ENCODE measurements at regions not wholly inside any gene's neighbourhood (a gene's known extent, or its start where the extent isn't known, plus 50 kb on each side); places are given as distances from the start of the nearest gene placed in this dataset.

DNA sequence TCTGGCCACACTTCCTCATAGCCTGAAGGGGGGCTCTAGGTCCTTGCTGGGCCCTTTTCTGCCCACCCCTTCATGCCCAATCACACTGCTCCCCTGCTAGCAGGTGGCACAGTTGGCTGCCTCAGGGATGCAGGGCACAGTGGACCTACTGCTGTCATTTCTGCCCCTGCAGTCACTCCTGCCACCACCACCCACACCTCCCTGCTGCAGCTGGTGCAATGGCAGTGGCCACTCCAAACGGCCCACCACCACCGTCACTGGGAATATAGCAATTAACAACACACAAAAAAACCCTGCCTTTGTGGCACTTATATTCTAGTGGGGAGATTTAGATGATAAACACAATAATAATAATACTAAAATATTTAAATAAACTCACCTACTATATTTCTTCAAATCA lies 162.4 kb upstream of the DUSP10 start:
- ChIA-PET POLR2A (no interaction called here), CTCF (no interaction called here)
- ATAC-seq, result no peak
- H3K4me1 Mint-ChIP-seq, result no peaks in the 10 kb centered on the region
- no peak overlapping the region for H3K4me3 Mint-ChIP-seq
- H3K27ac Mint-ChIP-seq, result no peak overlapping the region
- no peaks in the 10 kb centered on the region for H3K36me3 Mint-ChIP-seq
- no peaks in the 10 kb centered on the region for H3K27me3 Mint-ChIP-seq (ENCODE audit: low read depth)
- H3K9me3 Mint-ChIP-seq, result peaks cover 4% of the 10 kb centered on the region; the same call in 1 of the 2 replicates
- no peak for TF ChIP-seq NFE2L1 (CRISPR knock-in tag; IDR thresholded peaks at IDR 0.05)
- TF ChIP-seq, protein P1, sequence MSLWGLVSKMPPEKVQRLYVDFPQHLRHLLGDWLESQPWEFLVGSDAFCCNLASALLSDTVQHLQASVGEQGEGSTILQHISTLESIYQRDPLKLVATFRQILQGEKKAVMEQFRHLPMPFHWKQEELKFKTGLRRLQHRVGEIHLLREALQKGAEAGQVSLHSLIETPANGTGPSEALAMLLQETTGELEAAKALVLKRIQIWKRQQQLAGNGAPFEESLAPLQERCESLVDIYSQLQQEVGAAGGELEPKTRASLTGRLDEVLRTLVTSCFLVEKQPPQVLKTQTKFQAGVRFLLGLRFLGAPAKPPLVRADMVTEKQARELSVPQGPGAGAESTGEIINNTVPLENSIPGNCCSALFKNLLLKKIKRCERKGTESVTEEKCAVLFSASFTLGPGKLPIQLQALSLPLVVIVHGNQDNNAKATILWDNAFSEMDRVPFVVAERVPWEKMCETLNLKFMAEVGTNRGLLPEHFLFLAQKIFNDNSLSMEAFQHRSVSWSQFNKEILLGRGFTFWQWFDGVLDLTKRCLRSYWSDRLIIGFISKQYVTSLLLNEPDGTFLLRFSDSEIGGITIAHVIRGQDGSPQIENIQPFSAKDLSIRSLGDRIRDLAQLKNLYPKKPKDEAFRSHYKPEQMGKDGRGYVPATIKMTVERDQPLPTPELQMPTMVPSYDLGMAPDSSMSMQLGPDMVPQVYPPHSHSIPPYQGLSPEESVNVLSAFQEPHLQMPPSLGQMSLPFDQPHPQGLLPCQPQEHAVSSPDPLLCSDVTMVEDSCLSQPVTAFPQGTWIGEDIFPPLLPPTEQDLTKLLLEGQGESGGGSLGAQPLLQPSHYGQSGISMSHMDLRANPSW (CRISPR knock-in tag; conservative IDR thresholded peaks at IDR 0.05; ENCODE audit: low read depth), result no peak
- TF ChIP-seq, protein P2, sequence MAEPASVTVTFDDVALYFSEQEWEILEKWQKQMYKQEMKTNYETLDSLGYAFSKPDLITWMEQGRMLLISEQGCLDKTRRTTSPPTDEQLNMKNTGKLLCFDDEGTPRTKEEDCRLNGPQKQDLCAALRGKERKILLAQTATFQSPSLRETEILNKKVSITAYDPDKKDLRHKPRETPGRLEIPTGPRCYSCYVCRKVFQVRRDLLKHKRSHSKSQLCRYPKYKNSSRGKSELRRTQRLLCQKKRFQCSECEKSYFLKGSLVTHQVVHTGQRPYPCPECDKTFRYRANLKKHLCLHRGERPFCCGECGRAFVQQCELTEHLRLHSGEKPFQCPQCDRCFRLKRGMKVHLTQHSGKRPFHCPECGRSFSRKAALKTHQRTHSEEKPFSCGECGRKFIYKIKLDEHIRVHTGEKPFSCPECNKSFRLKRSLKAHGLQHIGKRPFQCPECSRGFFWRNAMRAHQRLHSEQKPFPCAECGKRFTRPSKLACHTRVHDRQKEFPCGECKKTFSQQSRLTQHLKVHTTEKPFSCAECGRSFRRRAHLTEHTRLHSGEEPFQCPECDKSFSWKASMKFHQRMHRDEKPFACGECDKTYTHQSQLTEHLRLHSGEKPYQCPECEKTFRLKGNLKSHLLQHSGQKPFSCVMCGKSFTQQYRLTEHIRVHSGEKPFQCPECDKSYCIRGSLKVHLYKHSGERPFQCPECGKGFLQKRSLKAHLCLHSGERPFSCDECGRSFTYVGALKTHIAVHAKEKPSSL (CRISPR knock-in tag; conservative IDR thresholded peaks at IDR 0.05), result no peak
- TF ChIP-seq ZNF138 (CRISPR knock-in tag; conservative IDR thresholded peaks at IDR 0.05), result no peak
- no peak for TF ChIP-seq ATF1 (CRISPR knock-in tag; IDR thresholded peaks at IDR 0.05)
- no peak for TF ChIP-seq NR1H2 (CRISPR knock-in tag; IDR thresholded peaks at IDR 0.05)
- no peak for TF ChIP-seq ETV6 (CRISPR knock-in tag; IDR thresholded peaks at IDR 0.05)
- TF ChIP-seq GABPB1 (CRISPR knock-in tag; IDR thresholded peaks at IDR 0.05), result no peak
- no peak for DNase-seq (ENCODE audit: low spot score)

DNA sequence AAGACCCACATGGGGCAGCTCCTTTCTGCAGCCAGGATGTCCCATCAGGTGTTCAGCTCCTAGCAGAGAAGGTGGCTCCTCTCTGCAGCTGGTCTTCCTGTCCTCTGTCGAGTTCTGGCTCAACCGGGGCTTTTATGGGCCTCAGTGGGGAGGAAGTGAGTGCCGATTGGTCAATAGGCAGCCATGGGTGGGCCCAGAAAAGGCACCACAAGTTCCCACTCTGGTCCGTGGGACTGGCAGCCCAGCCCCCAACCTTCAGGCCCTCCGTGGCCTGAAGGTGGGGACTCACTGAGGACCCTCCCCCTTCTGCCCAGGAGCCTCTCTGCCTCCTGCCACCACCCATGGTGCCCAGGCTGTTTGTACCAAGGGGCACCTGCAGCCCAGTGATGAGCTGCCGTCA lies 161.7 kb upstream of the DUSP10 start:
- no peak overlapping the region for H3K4me3 Mint-ChIP-seq
- H3K27ac Mint-ChIP-seq, result no peak overlapping the region
- no peaks in the 10 kb centered on the region for H3K27me3 Mint-ChIP-seq (ENCODE audit: low read depth)
- ATAC-seq (no peak), DNase-seq (ENCODE audit: low spot score) (no peak)
- H3K9me3 Mint-ChIP-seq, result peaks cover 4% of the 10 kb centered on the region; the same call in 1 of the 2 replicates
- no peaks in the 10 kb centered on the region for H3K36me3 Mint-ChIP-seq
- no peak for TF ChIP-seq ESRRA (CRISPR knock-in tag; IDR thresholded peaks at IDR 0.05; ENCODE audit: borderline replicate concordance)
- TF ChIP-seq ZNF423 (CRISPR knock-in tag; IDR thresholded peaks at IDR 0.05), result no peak
- TF ChIP-seq MYBL2 (CRISPR knock-in tag; IDR thresholded peaks at IDR 0.05), result no peak
- no peak for TF ChIP-seq ZNF121 (CRISPR knock-in tag; IDR thresholded peaks at IDR 0.05)
- TF ChIP-seq, protein P2 (CRISPR knock-in tag; conservative IDR thresholded peaks at IDR 0.05), result no peak
- no peak for TF ChIP-seq ZNF671 (CRISPR knock-in tag; IDR thresholded peaks at IDR 0.05)
- TF ChIP-seq, protein P3, sequence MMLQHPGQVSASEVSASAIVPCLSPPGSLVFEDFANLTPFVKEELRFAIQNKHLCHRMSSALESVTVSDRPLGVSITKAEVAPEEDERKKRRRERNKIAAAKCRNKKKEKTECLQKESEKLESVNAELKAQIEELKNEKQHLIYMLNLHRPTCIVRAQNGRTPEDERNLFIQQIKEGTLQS (CRISPR knock-in tag; conservative IDR thresholded peaks at IDR 0.05), result no peak
- TF ChIP-seq NFYB (CRISPR knock-in tag; conservative IDR thresholded peaks at IDR 0.05; ENCODE audit: low read depth), result no peak
- TF ChIP-seq GRHL2 (CRISPR knock-in tag; IDR thresholded peaks at IDR 0.05; ENCODE audit: insufficient replicate concordance, severe bottlenecking), result no peak
- TF ChIP-seq SMAD4 (CRISPR knock-in tag; IDR thresholded peaks at IDR 0.05), result no peak
- no peak for TF ChIP-seq KAT7 (CRISPR knock-in tag; IDR thresholded peaks at IDR 0.05; ENCODE audit: borderline replicate concordance)
- TF ChIP-seq RELA (CRISPR knock-in tag; IDR thresholded peaks at IDR 0.05; ENCODE audit: borderline replicate concordance), result no peak
- TF ChIP-seq, protein P4, sequence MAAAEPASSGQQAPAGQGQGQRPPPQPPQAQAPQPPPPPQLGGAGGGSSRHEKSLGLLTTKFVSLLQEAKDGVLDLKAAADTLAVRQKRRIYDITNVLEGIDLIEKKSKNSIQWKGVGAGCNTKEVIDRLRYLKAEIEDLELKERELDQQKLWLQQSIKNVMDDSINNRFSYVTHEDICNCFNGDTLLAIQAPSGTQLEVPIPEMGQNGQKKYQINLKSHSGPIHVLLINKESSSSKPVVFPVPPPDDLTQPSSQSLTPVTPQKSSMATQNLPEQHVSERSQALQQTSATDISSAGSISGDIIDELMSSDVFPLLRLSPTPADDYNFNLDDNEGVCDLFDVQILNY (CRISPR knock-in tag; IDR thresholded peaks at IDR 0.05), result no peak
- TF ChIP-seq, protein P5, sequence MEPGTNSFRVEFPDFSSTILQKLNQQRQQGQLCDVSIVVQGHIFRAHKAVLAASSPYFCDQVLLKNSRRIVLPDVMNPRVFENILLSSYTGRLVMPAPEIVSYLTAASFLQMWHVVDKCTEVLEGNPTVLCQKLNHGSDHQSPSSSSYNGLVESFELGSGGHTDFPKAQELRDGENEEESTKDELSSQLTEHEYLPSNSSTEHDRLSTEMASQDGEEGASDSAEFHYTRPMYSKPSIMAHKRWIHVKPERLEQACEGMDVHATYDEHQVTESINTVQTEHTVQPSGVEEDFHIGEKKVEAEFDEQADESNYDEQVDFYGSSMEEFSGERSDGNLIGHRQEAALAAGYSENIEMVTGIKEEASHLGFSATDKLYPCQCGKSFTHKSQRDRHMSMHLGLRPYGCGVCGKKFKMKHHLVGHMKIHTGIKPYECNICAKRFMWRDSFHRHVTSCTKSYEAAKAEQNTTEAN (CRISPR knock-in tag; IDR thresholded peaks at IDR 0.05), result no peak
- CTCF ChIA-PET, result no interaction called here
- no peaks in the 10 kb centered on the region for H3K4me1 Mint-ChIP-seq
- POLR2A ChIA-PET, result interaction anchor here (0.6 kb wide), 1 partner anchor 11 kb away, joined by 3 read pairs; no protein-coding TSS in a partner anchor

All from WTC11 (cell line).